Adipocyte (in vitro differentiated cells): ENCODE measurements at regions not wholly inside any gene's neighbourhood (a gene's known extent, or its start where the extent isn't known, plus 50 kb on each side); places are given as distances from the start of the nearest gene placed in this dataset.
A peak's percentile ranks its signal among the peaks of the same experiment; 100 is the strongest.

Experiments used
- DNase-seq: peaks from one replicate; pipeline ENCODE4 v3.0.0-alpha.2; 2015; ENCODE audit warnings: low read depth
- H3K27me3 ChIP-seq: replicated peaks from 2 replicates; pipeline ENCODE4 v1.7.0; 2013; ENCODE audit warnings: mild to moderate bottlenecking, low read length, moderate library complexity; ENCODE audit not compliant: control insufficient read depth, insufficient read depth
- H3K36me3 ChIP-seq: 2 replicates; pipeline ENCODE4 v1.7.0; 2013; ENCODE audit warnings: low read length, mild to moderate bottlenecking, moderate library complexity; ENCODE audit not compliant: control insufficient read depth, insufficient read depth, severe bottlenecking
- H3K4me1 ChIP-seq: 2 replicates; pipeline ENCODE4 v1.7.0; 2013; ENCODE audit warnings: mild to moderate bottlenecking, low read length, moderate library complexity; ENCODE audit not compliant: control insufficient read depth, insufficient read depth
- H3K4me3 ChIP-seq: 2 replicates; pipeline ENCODE4 v1.7.0; 2013; ENCODE audit warnings: mild to moderate bottlenecking, low read length, moderate library complexity
- H3K9ac ChIP-seq: 2 replicates; pipeline ENCODE4 v1.7.0; 2013; ENCODE audit warnings: mild to moderate bottlenecking, low read length, moderate library complexity
- H3K9me3 ChIP-seq: 2 replicates; pipeline ENCODE4 v1.7.0; 2013; ENCODE audit warnings: mild to moderate bottlenecking, low read length, moderate library complexity; ENCODE audit not compliant: control insufficient read depth

DNA sequence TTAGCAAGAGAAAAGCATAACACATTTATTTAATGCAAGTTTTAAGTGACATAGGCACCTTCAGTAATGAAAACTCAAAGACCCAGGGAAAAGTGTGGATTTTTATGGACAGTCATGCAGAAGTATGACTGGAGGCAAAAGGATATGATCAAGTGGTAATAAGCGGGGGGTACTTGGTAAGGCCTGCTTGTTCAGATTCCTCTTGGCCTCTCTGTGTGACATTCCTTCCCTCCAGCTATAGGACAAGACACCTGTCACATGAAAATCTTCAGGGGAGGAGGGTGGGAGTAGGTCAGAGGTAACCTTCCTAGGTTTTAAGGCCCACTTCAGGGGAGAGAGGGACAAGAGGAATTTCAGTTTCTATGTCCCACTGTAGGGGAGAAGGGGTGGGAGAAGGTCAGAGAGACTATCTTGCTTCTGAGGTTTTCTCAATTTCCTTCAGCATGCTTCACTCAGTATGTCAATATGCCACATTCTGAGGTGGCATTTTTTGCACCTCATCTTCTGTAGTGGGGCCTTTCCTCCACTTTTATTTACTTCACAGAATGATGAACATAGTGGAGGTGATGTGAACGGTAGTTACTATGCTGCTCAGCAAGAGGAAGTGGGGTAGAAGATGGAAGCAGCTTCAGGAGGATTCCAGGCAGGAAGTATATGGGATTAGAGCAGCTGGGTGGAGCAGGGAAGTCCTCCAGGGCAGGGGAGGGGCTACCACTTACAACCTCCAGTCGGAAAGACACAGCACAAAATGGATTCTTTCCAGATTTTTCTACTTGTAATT lies 73.2 kb upstream of the RFC3 start:
- Histone ChIP-seq H3K9ac (no peak overlapping the region), H3K36me3 (no peaks in the 10 kb centered on the region), H3K27me3 (peaks cover 7% of the 10 kb centered on the region), H3K9me3 (no peaks in the 10 kb centered on the region), H3K4me1 (peaks cover 4% of the 10 kb centered on the region), H3K4me3 (no peak overlapping the region)
- peak; percentile 53 for DNase-seq

DNA sequence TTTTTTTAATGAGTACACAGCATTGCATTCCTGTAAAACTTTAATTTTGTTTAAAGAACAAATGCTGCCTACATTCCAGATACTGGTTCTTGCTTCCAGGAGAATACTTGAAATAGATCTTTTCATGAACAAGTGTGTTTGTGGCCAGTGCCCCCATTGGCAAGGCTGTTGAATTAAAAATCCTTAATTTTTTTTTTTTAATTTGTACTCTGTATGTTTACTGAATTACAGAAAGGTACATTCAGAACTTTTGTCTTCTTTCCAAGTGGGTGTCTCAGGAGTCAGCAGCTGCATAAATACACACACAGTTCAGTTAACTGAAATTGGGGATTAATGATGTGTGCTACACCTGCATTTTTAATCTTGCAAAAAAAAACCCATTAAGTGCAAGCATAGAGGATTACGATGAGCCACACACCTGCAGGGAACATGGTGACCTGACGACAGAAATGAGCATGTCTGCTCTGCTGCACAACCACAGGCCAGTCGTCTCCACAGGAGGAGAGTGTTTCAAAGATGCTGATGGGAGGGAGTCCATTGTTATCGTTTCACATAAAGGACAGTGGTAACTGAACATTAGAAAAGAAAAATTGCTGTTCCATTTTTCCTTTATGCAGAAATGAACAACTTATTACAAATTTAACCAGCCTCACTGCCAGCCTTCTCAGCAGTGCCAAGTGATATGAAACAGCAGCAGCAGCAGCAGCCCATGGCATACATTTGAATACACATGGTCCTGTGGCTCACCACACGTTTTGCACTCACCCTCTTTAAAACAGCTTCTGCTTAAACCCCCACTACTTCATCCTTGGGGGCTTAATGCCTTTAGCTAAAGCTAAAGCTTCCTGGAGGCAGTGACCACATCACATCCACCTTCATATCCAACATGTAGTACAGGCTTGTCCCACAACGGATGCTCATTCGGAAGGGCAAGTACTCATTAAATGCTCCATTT lies 72.3 kb upstream of the RFC3 start:
- Histone ChIP-seq H3K36me3 (no peaks in the 10 kb centered on the region), H3K4me3 (no peak overlapping the region), H3K9me3 (no peaks in the 10 kb centered on the region), H3K27me3 (peaks cover 7% of the 10 kb centered on the region), H3K4me1 (peaks cover 1% of the 10 kb centered on the region), H3K9ac (no peak overlapping the region)
- DNase-seq: no peak

DNA sequence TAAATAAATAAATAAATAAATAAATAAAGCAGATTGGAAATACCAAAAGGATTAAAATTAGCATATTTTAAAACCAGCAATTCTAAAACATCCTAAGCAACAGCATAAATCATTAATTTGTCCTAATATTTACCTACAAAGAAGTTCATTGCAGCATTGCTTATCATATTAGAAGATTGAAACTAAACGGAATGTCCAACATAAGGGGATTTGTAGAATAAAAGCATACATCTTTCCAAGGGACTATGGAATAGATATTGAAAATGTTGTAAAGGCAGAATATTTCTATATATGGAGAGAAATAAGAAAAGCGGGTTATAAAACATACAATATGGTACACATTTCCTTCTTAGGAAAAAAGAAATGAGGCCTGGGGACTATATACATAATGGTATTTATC lies 71.1 kb upstream of the RFC3 start:
- H3K4me3 ChIP-seq: no peak overlapping the region
- no peak overlapping the region for H3K9ac ChIP-seq
- H3K27me3 ChIP-seq: peaks cover 7% of the 10 kb centered on the region
- no peak for DNase-seq
- no peaks in the 10 kb centered on the region for H3K9me3 ChIP-seq
- peaks cover 5% of the 10 kb centered on the region for H3K4me1 ChIP-seq
- H3K36me3 ChIP-seq: no peaks in the 10 kb centered on the region

DNA sequence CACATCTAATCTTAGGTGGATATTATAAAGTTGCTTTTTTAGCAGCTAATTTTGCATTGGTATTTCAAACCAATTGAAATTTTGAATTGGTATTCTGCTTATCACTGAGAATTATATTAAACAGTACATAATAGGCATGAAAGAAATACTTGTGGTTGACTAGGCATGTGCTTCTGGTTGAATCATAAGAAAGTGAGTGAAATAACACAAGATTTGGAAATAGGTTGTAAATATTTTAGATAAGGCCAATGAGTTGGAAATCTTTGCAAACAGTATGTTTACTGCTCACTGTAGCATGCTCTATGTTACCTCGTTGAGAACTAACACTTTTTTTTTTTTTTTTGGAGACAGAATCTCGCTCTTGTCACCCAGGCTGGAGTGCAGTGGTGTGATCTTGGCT lies 66.8 kb upstream of the RFC3 start:
- no peak overlapping the region for H3K9ac ChIP-seq
- H3K36me3 ChIP-seq: no peaks in the 10 kb centered on the region

DNA sequence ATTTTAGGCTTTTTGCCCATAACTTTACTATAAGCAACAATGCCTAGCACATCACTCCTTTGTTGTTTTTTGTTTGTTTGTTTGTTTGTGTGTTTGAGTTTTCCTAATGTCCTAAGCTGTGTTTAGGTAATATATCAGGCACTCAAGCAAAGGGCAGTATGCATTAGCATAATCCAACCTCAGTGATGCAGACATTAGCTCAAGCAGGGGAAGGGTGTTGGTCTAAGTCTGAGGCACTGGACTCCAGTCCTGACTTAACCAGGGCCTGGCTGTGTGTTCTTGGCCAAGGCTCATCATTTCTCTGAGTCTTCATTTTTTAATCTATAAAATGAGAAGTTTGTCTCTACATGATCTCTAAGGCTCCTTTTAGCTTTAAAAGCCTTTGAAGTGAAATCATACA lies 65.9 kb upstream of the RFC3 start:
- H3K36me3 ChIP-seq: no peaks in the 10 kb centered on the region
- DNase-seq: no peak
- peaks cover 5% of the 10 kb centered on the region for H3K4me1 ChIP-seq
- peaks cover 2% of the 10 kb centered on the region for H3K27me3 ChIP-seq
- H3K9me3 ChIP-seq: no peaks in the 10 kb centered on the region
- no peak overlapping the region for H3K4me3 ChIP-seq
- no peak overlapping the region for H3K9ac ChIP-seq

More for the DNA sequence above, 66.8 kb upstream of the RFC3 start:
- Histone ChIP-seq H3K4me3 (no peak overlapping the region), H3K9me3 (no peaks in the 10 kb centered on the region), H3K4me1 (peaks cover 5% of the 10 kb centered on the region), H3K27me3 (peaks cover 2% of the 10 kb centered on the region)
- peak; percentile 71 for DNase-seq

DNA sequence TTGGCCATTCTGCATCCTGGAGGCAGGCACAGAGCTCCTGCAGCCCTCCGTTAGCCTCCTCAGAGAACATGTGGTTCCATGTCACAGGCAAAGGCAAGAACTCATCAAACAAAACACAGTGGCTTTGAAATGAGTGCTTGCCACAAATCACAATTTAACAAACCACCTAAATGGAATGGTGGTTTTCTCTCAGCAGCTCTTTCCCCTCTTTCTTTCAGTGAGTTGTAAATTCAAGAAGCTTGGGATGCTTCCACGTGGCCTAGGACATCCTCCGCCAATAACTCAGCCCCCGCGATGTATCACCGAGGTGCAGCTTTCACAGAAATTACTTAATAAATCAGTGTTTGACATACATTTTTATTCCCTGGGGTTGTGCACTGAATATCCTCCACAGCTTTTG lies 65.4 kb upstream of the RFC3 start:
- peaks cover 5% of the 10 kb centered on the region for H3K4me1 ChIP-seq
- DNase-seq: no peak
- H3K9ac ChIP-seq: no peak overlapping the region
- H3K4me3 ChIP-seq: no peak overlapping the region
- no peaks in the 10 kb centered on the region for H3K36me3 ChIP-seq
- peaks cover 2% of the 10 kb centered on the region for H3K27me3 ChIP-seq
- H3K9me3 ChIP-seq: no peaks in the 10 kb centered on the region

DNA sequence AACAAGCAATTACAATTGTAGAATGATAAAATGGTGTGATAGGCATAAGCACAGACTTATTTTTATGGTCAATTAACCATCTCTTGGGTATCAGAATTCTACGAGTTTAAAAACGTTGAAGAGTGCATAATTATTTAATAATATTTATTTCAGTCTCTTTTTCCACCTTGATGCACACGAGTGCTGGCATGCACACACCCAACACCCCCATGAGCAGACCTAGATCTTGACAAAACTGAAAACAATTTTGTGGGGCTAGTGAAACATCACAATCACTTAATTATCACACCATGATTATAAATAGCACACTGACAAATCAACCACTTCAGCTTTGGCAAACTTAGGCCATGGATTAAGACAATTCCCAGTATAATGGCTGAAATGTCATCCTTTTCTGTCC lies 61.0 kb upstream of the RFC3 start:
- H3K27me3 ChIP-seq: peaks cover 2% of the 10 kb centered on the region
- H3K4me3 ChIP-seq: no peak overlapping the region
- no peaks in the 10 kb centered on the region for H3K36me3 ChIP-seq
- DNase-seq: no peak
- no peaks in the 10 kb centered on the region for H3K4me1 ChIP-seq
- no peaks in the 10 kb centered on the region for H3K9me3 ChIP-seq
- H3K9ac ChIP-seq: no peak overlapping the region

DNA sequence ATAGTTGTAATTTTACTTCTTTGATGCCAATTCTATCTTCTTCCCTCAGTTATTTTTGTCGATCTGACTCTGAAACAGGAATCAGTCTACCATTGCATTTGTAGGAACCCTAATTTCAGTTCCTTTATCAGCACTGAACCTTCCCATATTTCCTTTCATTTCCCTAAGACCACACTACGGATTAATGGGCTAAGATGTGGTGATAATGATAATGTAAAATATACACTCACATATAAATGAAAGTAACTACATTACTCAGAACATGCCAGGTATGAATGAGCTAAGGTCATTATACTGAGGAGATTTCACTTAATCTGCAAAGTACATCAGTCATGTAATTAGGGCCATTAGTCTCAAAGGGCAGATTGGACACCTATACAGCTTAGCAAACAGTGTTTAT lies 60.2 kb upstream of the RFC3 start:
- no peak for DNase-seq
- H3K4me1 ChIP-seq: no peaks in the 10 kb centered on the region
- no peaks in the 10 kb centered on the region for H3K27me3 ChIP-seq
- no peaks in the 10 kb centered on the region for H3K36me3 ChIP-seq
- no peaks in the 10 kb centered on the region for H3K9me3 ChIP-seq
- H3K4me3 ChIP-seq: no peak overlapping the region
- no peak overlapping the region for H3K9ac ChIP-seq

DNA sequence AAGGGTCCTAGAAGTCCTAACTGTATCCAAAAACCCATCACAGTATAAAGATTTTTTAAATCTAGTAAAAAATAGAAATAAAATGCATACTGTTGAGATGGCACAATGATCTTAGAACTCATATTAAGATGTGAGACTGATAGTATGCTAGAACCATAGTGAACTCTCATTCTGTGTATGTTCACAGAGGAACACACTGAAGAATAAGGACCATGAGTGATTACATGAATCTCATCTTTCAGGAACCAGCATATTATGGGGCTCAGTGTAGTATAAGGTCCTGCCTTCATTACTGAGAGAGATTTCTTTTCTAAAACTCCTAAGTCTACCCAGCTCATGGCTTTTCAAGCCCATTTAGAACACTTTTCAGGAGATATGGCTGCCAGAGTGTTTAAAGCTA lies 59.8 kb upstream of the RFC3 start:
- DNase-seq: no peak
- Histone ChIP-seq H3K9ac (no peak overlapping the region), H3K4me3 (no peak overlapping the region), H3K4me1 (no peaks in the 10 kb centered on the region), H3K36me3 (no peaks in the 10 kb centered on the region), H3K9me3 (no peaks in the 10 kb centered on the region), H3K27me3 (no peaks in the 10 kb centered on the region)

DNA sequence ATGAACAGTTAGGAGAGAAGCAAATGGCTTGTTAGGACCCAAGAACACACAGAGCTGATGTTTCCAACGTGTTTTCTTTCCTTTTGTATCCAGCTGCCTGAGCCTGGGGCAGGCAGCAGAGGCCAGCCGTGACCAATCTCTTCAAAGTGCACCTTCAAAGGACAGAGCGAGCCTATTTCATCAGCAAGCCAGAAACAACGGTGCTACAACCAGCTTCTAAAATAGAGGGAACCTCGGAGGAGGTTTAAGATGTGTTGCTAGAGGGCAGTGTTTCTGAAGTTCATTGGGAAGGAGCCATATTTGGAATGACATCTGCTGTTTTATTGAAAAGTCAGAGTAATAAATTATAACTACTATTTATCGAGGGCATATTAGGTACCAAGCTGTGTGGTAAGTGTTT lies 56.2 kb upstream of the RFC3 start:
- Histone ChIP-seq H3K4me3 (no peak overlapping the region), H3K27me3 (no peaks in the 10 kb centered on the region), H3K9ac (no peak overlapping the region), H3K36me3 (no peaks in the 10 kb centered on the region), H3K4me1 (no peaks in the 10 kb centered on the region), H3K9me3 (no peaks in the 10 kb centered on the region)
- DNase-seq: peak; percentile 27

DNA sequence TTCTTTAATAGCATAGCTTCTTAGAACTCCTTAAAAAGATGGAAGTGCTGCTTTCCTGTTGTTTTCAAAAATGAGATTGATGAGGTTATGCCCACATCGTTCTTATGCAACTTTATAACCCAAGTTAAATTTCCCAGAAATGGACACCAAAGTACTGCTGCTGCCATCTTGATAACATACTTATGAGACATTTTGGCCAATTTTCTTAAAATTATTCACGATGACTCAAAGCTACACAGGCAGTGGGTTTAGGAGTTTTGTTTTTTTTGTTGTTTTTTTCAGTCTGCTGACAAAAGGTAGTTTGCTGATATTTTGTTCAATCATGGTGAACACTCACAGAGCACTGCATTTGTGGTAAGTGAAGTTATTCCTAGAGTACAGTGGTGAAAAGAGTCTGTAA lies 54.9 kb upstream of the RFC3 start:
- Histone ChIP-seq H3K27me3 (no peaks in the 10 kb centered on the region), H3K4me3 (no peak overlapping the region), H3K4me1 (no peaks in the 10 kb centered on the region), H3K9ac (no peak overlapping the region), H3K9me3 (no peaks in the 10 kb centered on the region), H3K36me3 (no peaks in the 10 kb centered on the region)
- no peak for DNase-seq
